ENCODE measurements at regions not wholly inside any gene's neighbourhood (a gene's known extent, or its start where the extent isn't known, plus 50 kb on each side); places are given as distances from the start of the nearest gene placed in this dataset.

DNA sequence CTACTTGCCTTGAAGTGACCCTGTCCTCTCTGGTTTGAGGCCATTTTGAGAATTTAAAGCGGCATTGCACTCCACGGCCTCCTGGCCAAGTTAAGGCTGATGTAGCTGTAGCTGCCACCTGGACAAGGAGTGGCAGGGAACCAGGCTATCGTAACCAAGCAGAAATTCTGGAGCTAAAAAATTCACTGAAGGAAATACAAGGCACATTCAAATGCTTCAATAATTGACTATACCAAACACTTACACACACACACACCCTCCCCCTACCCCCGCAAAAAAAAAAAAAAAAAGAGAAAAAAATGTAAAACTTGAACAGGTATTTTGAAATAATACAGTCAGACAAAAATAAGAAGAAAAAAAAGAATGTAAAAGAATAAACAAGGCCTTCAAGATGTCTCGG lies 409.0 kb upstream of the SEMA3A start:
- H3K4me1 ChIP-seq (ENCODE audit: low read length): no peaks in the 10 kb centered on the region
- H3K79me2 ChIP-seq (ENCODE audit: low read length): no peaks in the 10 kb centered on the region
- no peaks in the 10 kb centered on the region for H3K36me3 ChIP-seq (replicated peaks; ENCODE audit: low read depth, low read length)
- no peak overlapping the region for H2AFZ ChIP-seq (ENCODE audit: low read depth, low read length)
- TF ChIP-seq, protein P1, sequence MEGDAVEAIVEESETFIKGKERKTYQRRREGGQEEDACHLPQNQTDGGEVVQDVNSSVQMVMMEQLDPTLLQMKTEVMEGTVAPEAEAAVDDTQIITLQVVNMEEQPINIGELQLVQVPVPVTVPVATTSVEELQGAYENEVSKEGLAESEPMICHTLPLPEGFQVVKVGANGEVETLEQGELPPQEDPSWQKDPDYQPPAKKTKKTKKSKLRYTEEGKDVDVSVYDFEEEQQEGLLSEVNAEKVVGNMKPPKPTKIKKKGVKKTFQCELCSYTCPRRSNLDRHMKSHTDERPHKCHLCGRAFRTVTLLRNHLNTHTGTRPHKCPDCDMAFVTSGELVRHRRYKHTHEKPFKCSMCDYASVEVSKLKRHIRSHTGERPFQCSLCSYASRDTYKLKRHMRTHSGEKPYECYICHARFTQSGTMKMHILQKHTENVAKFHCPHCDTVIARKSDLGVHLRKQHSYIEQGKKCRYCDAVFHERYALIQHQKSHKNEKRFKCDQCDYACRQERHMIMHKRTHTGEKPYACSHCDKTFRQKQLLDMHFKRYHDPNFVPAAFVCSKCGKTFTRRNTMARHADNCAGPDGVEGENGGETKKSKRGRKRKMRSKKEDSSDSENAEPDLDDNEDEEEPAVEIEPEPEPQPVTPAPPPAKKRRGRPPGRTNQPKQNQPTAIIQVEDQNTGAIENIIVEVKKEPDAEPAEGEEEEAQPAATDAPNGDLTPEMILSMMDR (IDR thresholded peaks at IDR 0.05; ENCODE audit: low read depth, low read length): no peak
- no peak for TF ChIP-seq EZH2phosphoT487 (IDR thresholded peaks at IDR 0.05; ENCODE audit: low read depth)
- H3K9me3 ChIP-seq (ENCODE audit: insufficient read depth, low read length): no peaks in the 10 kb centered on the region
- no peak overlapping the region for H3K4me3 ChIP-seq (ENCODE audit: low read length)
- no peak overlapping the region for H3K27ac ChIP-seq (ENCODE audit: low read length)
- no peak overlapping the region for H3K9ac ChIP-seq (ENCODE audit: low read length)
- no peaks in the 10 kb centered on the region for H4K20me1 ChIP-seq (ENCODE audit: insufficient read depth, low read length)
- no peak overlapping the region for H3K4me2 ChIP-seq (ENCODE audit: low read length)
- H3K27me3 ChIP-seq (ENCODE audit: low read depth, low read length): no peaks in the 10 kb centered on the region

DNA sequence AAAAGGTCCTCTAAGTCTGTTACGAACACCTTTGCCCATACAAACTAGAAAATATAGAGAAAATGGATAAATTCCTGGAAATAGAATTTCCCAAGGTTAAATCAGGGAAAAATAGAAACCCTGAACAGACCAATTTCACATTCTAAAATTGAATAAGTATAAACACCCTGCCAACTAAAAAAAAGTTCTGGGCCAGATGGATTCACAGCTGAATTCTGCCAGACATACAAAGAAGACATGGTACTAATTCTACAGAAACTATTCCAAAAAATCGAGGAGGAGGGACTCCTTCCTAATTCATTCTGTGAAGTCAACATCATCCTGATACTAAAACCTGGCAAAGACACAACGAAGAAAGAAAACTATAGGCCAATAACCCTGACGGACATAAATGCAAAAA lies 400.4 kb upstream of the SEMA3A start:
- H3K27ac ChIP-seq (ENCODE audit: low read length): no peak overlapping the region
- no peaks in the 10 kb centered on the region for H3K36me3 ChIP-seq (replicated peaks; ENCODE audit: low read depth, low read length)
- H4K20me1 ChIP-seq (ENCODE audit: insufficient read depth, low read length): no peaks in the 10 kb centered on the region
- no peak for TF ChIP-seq EZH2phosphoT487 (IDR thresholded peaks at IDR 0.05; ENCODE audit: low read depth)
- TF ChIP-seq, protein P1 (IDR thresholded peaks at IDR 0.05; ENCODE audit: low read depth, low read length): no peak
- no peaks in the 10 kb centered on the region for H3K9me3 ChIP-seq (ENCODE audit: insufficient read depth, low read length)
- no peaks in the 10 kb centered on the region for H3K79me2 ChIP-seq (ENCODE audit: low read length)
- H3K27me3 ChIP-seq (ENCODE audit: low read depth, low read length): no peaks in the 10 kb centered on the region
- no peak overlapping the region for H3K4me3 ChIP-seq (ENCODE audit: low read length)
- H3K9ac ChIP-seq (ENCODE audit: low read length): no peak overlapping the region
- no peak overlapping the region for H3K4me2 ChIP-seq (ENCODE audit: low read length)
- no peak overlapping the region for H2AFZ ChIP-seq (ENCODE audit: low read depth, low read length)
- H3K4me1 ChIP-seq (ENCODE audit: low read length): no peaks in the 10 kb centered on the region

DNA sequence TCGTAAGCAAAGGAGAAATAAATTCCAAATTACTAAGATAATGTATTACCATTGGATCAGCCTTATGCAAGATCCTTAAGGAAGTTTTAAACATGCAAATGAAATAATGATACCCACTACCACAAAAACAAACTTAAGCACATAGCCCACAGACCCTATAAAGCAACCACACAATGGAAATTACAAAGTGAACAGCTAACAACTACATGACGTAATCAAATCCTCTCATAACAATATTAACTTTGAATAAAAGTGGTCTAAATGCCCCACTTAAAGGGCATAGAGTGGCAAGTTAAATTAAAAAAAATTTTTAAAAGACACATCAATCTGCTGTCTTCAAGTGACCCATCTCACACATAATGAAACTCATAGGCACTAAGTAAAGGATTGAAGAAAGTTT lies 397.3 kb upstream of the SEMA3A start:
- Histone ChIP-seq H3K36me3 (replicated peaks; ENCODE audit: low read depth, low read length) (no peaks in the 10 kb centered on the region), H3K79me2 (ENCODE audit: low read length) (no peaks in the 10 kb centered on the region), H2AFZ (ENCODE audit: low read depth, low read length) (no peak overlapping the region), H3K27me3 (ENCODE audit: low read depth, low read length) (no peaks in the 10 kb centered on the region), H4K20me1 (ENCODE audit: insufficient read depth, low read length) (no peaks in the 10 kb centered on the region), H3K9me3 (ENCODE audit: insufficient read depth, low read length) (no peaks in the 10 kb centered on the region), H3K9ac (ENCODE audit: low read length) (no peak overlapping the region), H3K4me1 (ENCODE audit: low read length) (no peaks in the 10 kb centered on the region), H3K27ac (ENCODE audit: low read length) (no peak overlapping the region), H3K4me2 (ENCODE audit: low read length) (no peak overlapping the region), H3K4me3 (ENCODE audit: low read length) (no peak overlapping the region)
- TF ChIP-seq, protein P1 (IDR thresholded peaks at IDR 0.05; ENCODE audit: low read depth, low read length): no peak
- no peak for TF ChIP-seq EZH2phosphoT487 (IDR thresholded peaks at IDR 0.05; ENCODE audit: low read depth)

DNA sequence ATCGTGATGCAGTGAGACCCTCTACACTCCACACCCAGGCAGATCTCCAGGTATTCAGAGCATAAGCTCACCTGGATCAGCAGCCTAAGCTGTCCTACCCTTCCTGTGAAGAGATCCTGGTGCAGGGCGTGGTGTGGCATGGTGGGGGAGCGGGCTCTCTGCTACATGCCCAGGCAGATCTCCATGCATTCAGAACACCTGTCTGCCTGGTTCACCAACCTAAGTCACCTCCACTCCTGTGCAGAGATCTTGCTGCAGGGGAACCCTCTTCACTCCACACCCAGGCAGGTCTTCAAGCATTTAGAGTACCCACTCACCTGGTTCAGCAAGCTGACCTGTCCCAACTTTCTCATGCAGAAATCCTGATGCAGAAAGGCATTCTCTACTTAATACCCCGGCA lies 394.4 kb upstream of the SEMA3A start:
- Histone ChIP-seq H4K20me1 (ENCODE audit: insufficient read depth, low read length) (no peaks in the 10 kb centered on the region), H3K27ac (ENCODE audit: low read length) (no peak overlapping the region), H3K36me3 (replicated peaks; ENCODE audit: low read depth, low read length) (no peaks in the 10 kb centered on the region), H3K4me1 (ENCODE audit: low read length) (no peaks in the 10 kb centered on the region), H3K9me3 (ENCODE audit: insufficient read depth, low read length) (no peaks in the 10 kb centered on the region), H3K4me3 (ENCODE audit: low read length) (no peak overlapping the region), H3K27me3 (ENCODE audit: low read depth, low read length) (no peaks in the 10 kb centered on the region), H3K79me2 (ENCODE audit: low read length) (no peaks in the 10 kb centered on the region), H2AFZ (ENCODE audit: low read depth, low read length) (0 out of 2 replicates have a peak overlapping the region, but pooled peaks have one; percentile 6), H3K4me2 (ENCODE audit: low read length) (no peak overlapping the region), H3K9ac (ENCODE audit: low read length) (no peak overlapping the region)
- TF ChIP-seq, protein P1 (IDR thresholded peaks at IDR 0.05; ENCODE audit: low read depth, low read length): no peak
- TF ChIP-seq EZH2phosphoT487 (IDR thresholded peaks at IDR 0.05; ENCODE audit: low read depth): no peak

Data from OCI-LY3 (cell line).